Stimulated activated CD4-positive, alpha-beta T cell treated with anti-CD3 and anti-CD28 coated beads, TNF-alpha, amount 100 ng/mL, for 48 hours (primary cell): ENCODE measurements at regions not wholly inside any gene's neighbourhood (a gene's known extent, or its start where the extent isn't known, plus 50 kb on each side); places are given as distances from the start of the nearest gene placed in this dataset.

Source experiments
- DNase-seq, 3 donors: peaks; one replicate each; pipeline ENCODE4 v3.0.0-alpha.2; 2020; ENCODE audit warnings: low read depth in 3 of 3

DNA sequence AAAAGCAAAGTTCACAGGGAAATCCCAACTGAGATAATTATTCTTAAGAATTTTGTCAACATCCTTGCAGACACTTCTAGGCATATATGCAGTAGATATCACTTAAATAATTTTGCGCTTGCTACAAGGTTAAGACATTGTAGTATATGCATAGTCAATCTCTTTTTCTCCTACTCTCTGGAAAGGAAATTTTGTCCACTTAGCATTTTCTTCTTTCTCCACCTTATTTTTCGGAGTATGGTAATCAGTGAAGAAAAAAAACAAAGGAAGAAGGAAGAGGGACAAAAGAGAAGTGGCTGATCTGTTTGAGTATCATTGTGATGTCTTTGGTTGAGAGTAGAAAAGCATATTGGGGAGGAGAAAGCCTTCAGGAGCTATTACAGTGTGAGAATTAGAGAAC lies 104.6 kb downstream of the LACC1 start:
- DNase-seq: no peak

DNA sequence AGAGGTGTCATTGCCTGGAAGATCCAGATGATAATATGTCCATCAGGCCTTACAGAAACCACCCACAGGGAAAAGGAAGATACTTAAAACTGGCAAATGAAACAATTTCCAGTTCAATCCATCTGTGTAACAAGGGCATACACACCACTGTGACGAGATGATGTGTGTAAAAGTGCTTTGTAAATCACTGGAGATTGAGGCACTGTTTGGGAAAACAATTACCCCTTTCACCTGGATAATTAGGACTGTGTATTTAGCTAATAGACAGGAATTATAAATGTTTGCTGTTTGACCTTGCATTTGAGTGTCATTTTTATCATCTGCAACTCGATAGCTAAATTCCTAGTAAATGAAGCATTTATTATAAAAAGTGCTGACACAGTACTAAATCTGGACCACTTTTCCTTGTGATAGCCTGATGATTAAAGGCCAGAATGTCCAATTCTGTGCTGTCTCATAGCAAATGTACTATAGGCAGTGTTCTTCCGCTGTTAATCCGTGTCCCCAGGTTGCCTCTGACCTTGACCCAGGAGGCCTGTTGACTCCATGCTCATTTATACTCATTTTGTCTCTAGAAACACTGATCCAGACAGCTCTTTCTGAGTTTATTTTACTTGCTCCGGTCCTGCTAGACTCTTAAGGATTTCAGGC lies 105.8 kb downstream of the LACC1 start:
- DNase-seq: no peak

- DNase-seq: no peak
These were observed 106.8 kb downstream of the LACC1 start for GRCh38 chr13:43986421-43986981.

DNA sequence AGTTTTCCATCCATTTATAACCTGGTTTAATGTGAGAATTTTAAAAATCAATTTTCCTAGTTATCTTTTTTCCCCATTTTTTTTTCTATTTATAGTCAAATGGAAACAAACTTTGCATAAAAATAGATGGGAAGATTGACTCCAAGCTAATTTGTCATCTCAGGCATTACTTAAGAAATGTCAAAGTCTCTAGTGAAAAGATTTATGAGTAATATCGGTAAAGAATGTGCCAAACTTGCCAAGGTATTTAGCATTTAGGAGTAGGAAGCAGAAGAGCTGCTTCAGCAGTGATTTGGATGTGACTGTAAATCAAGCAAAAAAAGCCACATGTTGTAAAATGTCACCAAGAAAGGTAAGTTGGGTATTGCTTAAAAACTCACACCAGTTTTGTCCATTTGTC lies 108.6 kb downstream of the LACC1 start:
- no peak for DNase-seq

- no peak for DNase-seq
These were observed 110.3 kb downstream of the LACC1 start for GRCh38 chr13:43990021-43990420.

- no peak for DNase-seq
These were observed 111.1 kb downstream of the LACC1 start for GRCh38 chr13:43990829-43991228.

DNA sequence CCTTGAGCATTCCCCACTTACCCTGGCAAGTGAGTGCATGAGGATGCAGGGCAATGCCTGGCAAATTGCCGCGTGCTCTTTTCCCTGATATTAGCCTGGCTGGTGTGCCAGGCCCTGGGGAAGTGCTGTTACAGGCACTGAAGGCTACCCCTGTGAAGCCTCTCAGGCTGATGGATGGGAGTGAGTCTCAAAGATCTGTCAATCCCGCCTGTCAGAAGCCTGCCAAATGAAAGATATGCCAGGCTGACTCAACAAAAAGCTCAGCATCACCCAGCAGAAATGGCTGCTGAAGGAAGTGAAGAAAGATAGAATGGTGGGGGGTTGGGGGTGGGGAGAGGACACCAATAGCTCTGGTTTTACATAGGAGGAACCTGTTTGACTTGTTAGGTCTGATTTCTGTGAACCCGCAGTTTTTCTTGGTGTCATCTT lies 112.1 kb downstream of the LACC1 start:
- no peak for DNase-seq

- no peak for DNase-seq
These were observed 112.5 kb downstream of the LACC1 start for GRCh38 chr13:43992211-43992610.

DNA sequence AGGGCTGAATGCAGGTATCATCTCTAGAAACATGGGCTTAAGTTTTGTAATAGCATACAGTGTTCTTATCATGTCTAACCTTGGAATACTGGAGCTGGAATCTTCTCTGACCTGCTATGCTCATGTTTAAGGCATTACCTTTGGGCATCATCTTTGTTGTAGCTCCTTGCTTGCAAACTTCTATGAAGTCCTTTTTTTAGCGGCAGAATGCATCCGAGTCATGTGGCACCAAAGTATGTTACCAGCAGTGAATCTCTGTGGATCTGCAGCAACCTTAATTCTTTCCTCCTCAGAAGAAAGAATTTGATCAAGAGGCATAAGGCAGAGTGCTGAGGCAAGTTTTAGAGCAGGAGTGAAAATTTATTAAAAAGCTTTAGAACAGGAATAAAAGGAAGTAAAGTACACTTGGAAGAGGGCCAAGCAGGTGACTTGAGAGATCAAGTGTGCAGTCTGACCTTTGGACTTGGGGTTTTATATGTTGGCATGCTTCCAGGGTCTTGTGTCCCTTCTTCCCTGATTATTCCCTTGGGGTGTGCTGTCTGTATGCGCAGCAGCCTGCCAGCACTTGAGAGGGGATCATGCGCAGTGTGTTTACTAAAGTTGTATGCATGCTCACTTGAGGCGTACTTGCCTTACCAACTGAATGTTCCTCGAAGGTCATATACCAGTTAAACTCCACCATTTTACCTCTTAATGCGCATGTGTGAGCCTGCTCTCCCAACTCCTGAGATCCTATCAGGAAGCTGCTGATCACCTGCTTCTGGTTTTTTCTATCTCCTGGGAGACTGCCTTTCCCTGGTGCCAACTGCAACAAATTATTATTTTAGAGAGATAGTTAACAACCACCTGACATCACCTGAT lies 115.5 kb downstream of the LACC1 start:
- DNase-seq: no peak

GRCh38 chr13:43996221-43996620 lies 116.5 kb downstream of the LACC1 start:
- no peak for DNase-seq

GRCh38 chr13:44003481-44003880 lies 123.8 kb downstream of the LACC1 start:
- DNase-seq: no peak

GRCh38 chr13:44004878-44005277 lies 125.2 kb downstream of the LACC1 start:
- DNase-seq: no peak

GRCh38 chr13:44007451-44007850 lies 127.7 kb downstream of the LACC1 start:
- no peak for DNase-seq

DNA sequence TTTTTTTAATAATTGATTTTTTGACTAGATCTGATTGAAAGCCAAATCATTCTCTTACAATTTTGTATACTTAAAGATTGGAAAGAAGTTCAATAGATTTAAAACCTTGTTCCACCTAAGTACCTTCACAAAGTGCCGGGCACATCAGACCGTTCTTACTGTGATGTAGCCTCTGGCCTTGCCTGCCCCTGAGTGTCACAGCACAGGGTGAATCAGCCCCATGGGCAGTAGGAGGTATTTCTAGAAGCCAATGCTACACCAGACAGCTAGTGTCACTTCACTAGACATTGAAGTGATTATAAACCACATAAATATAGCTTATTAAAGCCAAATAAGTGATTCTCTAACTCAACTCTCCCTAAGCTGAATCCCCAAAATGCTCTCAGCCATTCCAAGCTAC lies 131.3 kb downstream of the LACC1 start:
- DNase-seq: no peak

DNA sequence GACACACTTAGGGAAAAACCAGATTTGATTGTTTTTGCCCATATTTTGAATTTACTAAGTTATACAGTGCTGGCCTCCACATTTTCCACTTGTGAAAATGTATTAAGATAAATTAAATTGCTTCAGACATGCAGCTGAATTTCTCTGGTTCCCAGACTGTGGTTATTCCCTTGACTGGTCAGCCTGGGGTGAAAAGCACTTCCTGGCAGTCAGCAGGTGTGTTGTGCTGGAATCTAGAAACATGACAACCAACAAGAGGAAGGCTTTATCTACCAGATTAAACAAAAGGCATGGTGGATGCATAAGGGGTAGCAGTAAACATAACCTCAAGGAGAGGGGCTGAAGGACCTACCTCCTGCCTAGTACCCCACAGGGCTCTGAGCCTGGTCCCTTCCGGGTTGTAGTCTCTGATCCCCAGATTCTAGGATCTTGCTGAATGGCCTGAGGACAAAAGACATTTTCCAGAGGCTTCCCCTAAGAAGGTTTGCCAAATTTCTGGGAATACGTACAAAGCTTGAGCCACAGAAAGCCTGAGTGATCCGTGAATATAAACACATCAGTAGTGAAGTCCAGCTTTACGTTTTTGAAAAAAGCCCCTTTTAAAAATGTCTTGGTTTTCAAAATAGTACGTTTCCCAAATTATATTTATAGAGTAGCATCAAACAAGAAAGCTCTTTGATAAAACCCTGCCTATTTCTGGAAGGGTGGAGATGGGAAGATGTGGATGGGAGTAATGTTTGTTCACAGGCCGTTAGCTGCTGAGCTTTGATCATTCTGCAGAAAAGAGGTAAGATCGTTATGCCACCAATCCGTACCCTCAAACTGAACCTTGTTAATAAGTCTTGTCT lies 133.4 kb downstream of the LACC1 start:
- DNase-seq: no peak

DNA sequence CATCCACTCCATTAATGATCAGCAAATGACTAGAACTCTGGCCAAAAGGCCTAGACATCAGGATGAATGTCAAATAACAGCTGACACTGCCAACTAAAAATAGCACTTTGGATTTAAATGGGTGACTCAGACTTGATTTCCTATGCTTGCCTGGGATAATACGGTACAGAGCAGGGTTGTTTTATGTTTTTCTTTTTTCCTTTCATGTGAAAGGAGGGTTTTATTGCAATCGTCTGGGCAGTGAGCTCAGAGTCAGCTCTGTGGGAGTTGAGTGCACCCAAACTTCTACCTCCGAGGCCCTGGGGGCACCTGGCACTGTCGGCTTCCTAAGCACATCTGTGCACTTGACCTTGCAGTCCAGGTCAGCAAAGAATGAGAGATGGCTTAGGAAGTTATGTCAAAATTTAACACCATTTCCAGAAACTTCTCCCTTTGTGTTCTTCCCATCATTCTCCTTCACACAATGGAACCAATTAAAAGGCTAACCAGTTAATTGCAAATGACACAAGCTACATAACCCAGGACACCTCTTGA lies 134.1 kb downstream of the LACC1 start:
- no peak for DNase-seq

DNA sequence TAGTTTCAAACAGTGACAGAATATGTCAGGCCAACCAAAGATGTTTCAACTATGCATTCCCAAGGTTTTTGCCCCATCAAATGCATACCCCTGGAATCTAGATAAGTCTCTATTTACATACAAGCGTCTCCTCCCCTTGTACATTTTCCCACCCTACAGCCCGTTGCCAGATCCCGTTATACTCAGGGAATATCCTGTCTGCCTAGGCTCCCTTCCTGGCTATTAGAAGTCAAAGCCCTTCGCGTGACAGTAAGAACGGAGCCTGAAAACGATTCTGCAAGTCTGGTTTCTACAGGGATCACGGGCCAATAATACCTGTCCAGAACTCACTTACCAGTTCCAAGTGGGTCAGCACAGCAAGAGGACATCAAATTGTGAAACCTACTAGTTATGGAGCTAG lies 134.8 kb downstream of the LACC1 start:
- no peak for DNase-seq

- no peak for DNase-seq
These were observed 135.4 kb downstream of the LACC1 start for GRCh38 chr13:44015118-44015517.

- no peak for DNase-seq
These were observed 136.1 kb downstream of the LACC1 start for GRCh38 chr13:44015811-44016210.

DNA sequence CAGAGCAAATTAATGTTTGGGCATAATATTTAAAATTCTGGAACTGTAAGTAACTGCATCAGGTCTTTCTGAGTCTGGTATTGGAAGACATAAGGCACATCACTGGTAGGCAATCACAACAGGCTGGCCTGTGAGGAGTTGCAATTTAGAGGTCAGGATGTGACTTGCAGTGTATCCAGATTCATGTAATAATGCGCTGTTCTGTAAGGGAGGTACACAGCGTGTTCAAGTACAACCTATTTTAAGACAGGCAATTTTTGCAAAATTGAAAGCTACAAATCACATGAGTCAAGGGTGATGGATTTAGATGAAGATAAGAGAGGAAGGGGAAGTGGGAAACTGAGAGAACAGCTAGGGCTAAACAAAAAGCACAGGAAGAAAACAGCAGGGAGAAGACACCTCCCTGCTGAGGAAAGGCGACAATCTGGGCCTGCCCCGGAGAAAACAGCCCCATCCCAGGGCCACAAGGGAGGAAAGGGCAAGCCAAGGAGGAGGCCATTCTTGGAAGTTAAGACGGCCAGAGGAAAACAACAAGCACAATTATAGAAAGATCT lies 138.1 kb downstream of the LACC1 start:
- no peak for DNase-seq

GRCh38 chr13:44019651-44020050 lies 139.9 kb downstream of the LACC1 start:
- DNase-seq: no peak

- DNase-seq: no peak
These were observed 141.7 kb downstream of the LACC1 start for GRCh38 chr13:44021422-44021821.
